GM12891 (cell line): ENCODE measurements at regions not wholly inside any gene's neighbourhood (a gene's known extent, or its start where the extent isn't known, plus 50 kb on each side); places are given as distances from the start of the nearest gene placed in this dataset.

Experiments
- PAX5 ChIP-seq: IDR thresholded peaks from 2 replicates; pipeline ENCODE4 v1.6.1; 2011; ENCODE audit warnings: low read length, moderate library complexity, mild to moderate bottlenecking; ENCODE audit not compliant: insufficient read depth, severe bottlenecking
- POLR2A ChIP-seq: IDR thresholded peaks from 2 replicates; pipeline ENCODE4 v1.6.1; 2011; ENCODE audit warnings: low read depth, low read length, control low read depth
- POLR2AphosphoS5 ChIP-seq: IDR thresholded peaks from 2 replicates; pipeline ENCODE4 v1.6.1; 2011; ENCODE audit warnings: low read depth, low read length, control low read depth
- POU2F2 ChIP-seq: IDR thresholded peaks from 2 replicates; pipeline ENCODE4 v1.6.1; 2011; ENCODE audit warnings: low read depth, mild to moderate bottlenecking, control low read depth, low read length, moderate library complexity
- TAF1 ChIP-seq: IDR thresholded peaks from 2 replicates; pipeline ENCODE4 v1.6.1; 2011; ENCODE audit warnings: low read depth, low read length, control low read depth

- no peak for TF ChIP-seq POLR2AphosphoS5
- TF ChIP-seq POLR2A = no peak
- no peak for TF ChIP-seq TAF1
- TF ChIP-seq POU2F2 = no peak
- no peak for TF ChIP-seq PAX5
These were observed 258.4 kb downstream of the HDGFL1 start for GRCh38 chr6:22827760-22828159.
